ENCODE measurements at regions not wholly inside any gene's neighbourhood (a gene's known extent, or its start where the extent isn't known, plus 50 kb on each side); places are given as distances from the start of the nearest gene placed in this dataset.

GRCh38 chr7:50217821-50218281, 86.7 kb upstream of the IKZF1 start:
- intact Hi-C loops (cut with micrococcal nuclease), result no loop called here
- H3K4me3 Mint-ChIP-seq, result no peak overlapping the region
- H3K36me3 Mint-ChIP-seq, result peaks cover 12% of the 10 kb centered on the region
- H3K4me1 Mint-ChIP-seq (ENCODE audit: low read depth), result peaks cover 38% of the 10 kb centered on the region
- ChIA-PET CTCF (no interaction called here), POLR2A (no interaction called here)
- no peak for DNase-seq
- no peak overlapping the region for H3K27ac Mint-ChIP-seq
- peaks cover 24% of the 10 kb centered on the region for H3K9me3 Mint-ChIP-seq
- no peaks in the 10 kb centered on the region for H3K27me3 Mint-ChIP-seq

- Mint-ChIP-seq H3K27ac (no peak overlapping the region), H3K4me3 (no peak overlapping the region), H3K36me3 (peaks cover 10% of the 10 kb centered on the region), H3K9me3 (peaks cover 22% of the 10 kb centered on the region), H3K4me1 (ENCODE audit: low read depth) (peaks cover 43% of the 10 kb centered on the region), H3K27me3 (no peaks in the 10 kb centered on the region)
- no peak for DNase-seq
- ChIA-PET CTCF (no interaction called here), POLR2A (no interaction called here)
- intact Hi-C loops (cut with micrococcal nuclease), result no loop called here
These were observed 87.1 kb upstream of the IKZF1 start for GRCh38 chr7:50217401-50217800.

DNA sequence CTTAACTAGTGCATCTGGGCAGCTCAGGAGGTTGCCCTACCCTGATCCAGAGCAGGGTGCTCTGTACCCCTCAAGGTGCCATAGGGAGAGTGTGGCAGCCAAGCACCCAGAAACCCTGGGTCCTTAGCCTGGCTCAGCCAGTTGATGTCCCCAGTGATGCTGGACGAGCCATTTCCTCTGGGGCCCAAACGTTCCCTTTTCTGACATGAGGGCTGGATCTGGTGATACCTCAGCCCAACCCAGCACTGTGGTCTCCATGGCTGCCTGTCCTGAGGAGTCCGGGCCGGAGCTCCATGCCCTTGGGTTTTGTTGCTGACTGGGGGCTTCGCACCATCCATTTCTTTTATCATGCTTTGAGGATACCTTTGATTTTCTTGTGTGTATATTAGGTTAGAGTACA, 87.9 kb upstream of the IKZF1 start:
- ChIA-PET POLR2A (no interaction called here), CTCF (no interaction called here)
- intact Hi-C loops (cut with micrococcal nuclease), result no loop called here
- no peak overlapping the region for H3K27ac Mint-ChIP-seq
- H3K36me3 Mint-ChIP-seq, result peaks cover 8% of the 10 kb centered on the region
- peaks cover 51% of the 10 kb centered on the region for H3K4me1 Mint-ChIP-seq (ENCODE audit: low read depth)
- H3K27me3 Mint-ChIP-seq, result no peaks in the 10 kb centered on the region
- H3K4me3 Mint-ChIP-seq, result no peak overlapping the region
- peaks cover 15% of the 10 kb centered on the region for H3K9me3 Mint-ChIP-seq
- DNase-seq, result no peak

- intact Hi-C loops (cut with micrococcal nuclease), result no loop called here
- H3K27me3 Mint-ChIP-seq, result no peaks in the 10 kb centered on the region
- POLR2A ChIA-PET, result interaction anchor here (1.2 kb wide), 1 partner anchor 90 kb away, joined by 4 read pairs; the partner anchor contains the start of gene IKZF1
These were observed 89.7 kb upstream of the IKZF1 start for GRCh38 chr7:50214771-50215170.

GRCh38 chr7:50214126-50214670, 90.3 kb upstream of the IKZF1 start:
- intact Hi-C loops (cut with micrococcal nuclease), result no loop called here

More at GRCh38 chr7:50214771-50215170, 89.7 kb upstream of the IKZF1 start:
- DNase-seq, result no peak
- peaks cover 69% of the 10 kb centered on the region for H3K4me1 Mint-ChIP-seq (ENCODE audit: low read depth)
- H3K27ac Mint-ChIP-seq, result no peak overlapping the region
- no peaks in the 10 kb centered on the region for H3K36me3 Mint-ChIP-seq
- CTCF ChIA-PET, result interaction anchor here (1.5 to 1.7 kb wide), 2 partner anchors 9 to 154 kb away, joined by 4 to 8 read pairs; no protein-coding TSS in a partner anchor
- no peaks in the 10 kb centered on the region for H3K9me3 Mint-ChIP-seq
- no peak overlapping the region for H3K4me3 Mint-ChIP-seq

DNA sequence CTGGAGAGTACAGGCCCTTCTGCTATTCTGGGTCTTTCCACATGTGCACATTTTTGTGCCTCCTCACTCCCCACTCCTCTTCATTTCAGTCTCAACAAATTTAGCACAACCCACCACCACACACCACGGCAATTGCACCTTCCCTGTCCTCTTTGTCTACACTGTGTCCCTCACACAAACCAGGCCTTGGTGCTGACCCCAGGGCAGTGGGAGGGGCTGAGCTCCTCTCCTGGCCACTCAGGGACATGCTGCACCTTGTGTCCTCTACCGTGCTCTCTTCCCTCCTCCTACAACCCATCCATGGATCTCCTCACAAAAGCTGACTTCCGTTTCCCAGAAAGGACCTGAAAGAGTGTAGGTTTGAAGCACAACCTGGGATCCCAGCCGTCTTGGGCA, 90.9 kb upstream of the IKZF1 start:
- H3K27me3 Mint-ChIP-seq, result no peaks in the 10 kb centered on the region
- no peaks in the 10 kb centered on the region for H3K9me3 Mint-ChIP-seq
- intact Hi-C loops (cut with micrococcal nuclease), result no loop called here
- H3K4me3 Mint-ChIP-seq, result peak overlapping the region; percentile 1
- H3K36me3 Mint-ChIP-seq, result no peaks in the 10 kb centered on the region
- H3K27ac Mint-ChIP-seq, result no peak overlapping the region
- DNase-seq, result no peak
- POLR2A ChIA-PET, result interaction anchor here (1.2 kb wide), 1 partner anchor 91 kb away, joined by 4 read pairs; the partner anchor contains the start of gene IKZF1
- CTCF ChIA-PET, result interaction anchor here (1.2 to 2.0 kb wide), 3 partner anchors 52 to 204 kb away, joined by 3 to 6 read pairs (median 4); no protein-coding TSS in a partner anchor
- H3K4me1 Mint-ChIP-seq (ENCODE audit: low read depth), result peaks cover 79% of the 10 kb centered on the region

More at GRCh38 chr7:50214126-50214670, 90.3 kb upstream of the IKZF1 start:
- no peaks in the 10 kb centered on the region for H3K9me3 Mint-ChIP-seq
- H3K4me3 Mint-ChIP-seq, result no peak overlapping the region
- H3K4me1 Mint-ChIP-seq (ENCODE audit: low read depth), result peaks cover 73% of the 10 kb centered on the region
- no peak for DNase-seq
- no peaks in the 10 kb centered on the region for H3K27me3 Mint-ChIP-seq
- POLR2A ChIA-PET, result interaction anchor here (1.2 kb wide), 1 partner anchor 90 kb away, joined by 4 read pairs; the partner anchor contains the start of gene IKZF1
- CTCF ChIA-PET, result interaction anchor here (1.5 to 2.0 kb wide), 3 partner anchors 9 to 204 kb away, joined by 4 to 8 read pairs (median 6); no protein-coding TSS in a partner anchor
- no peaks in the 10 kb centered on the region for H3K36me3 Mint-ChIP-seq
- H3K27ac Mint-ChIP-seq, result no peak overlapping the region

DNA sequence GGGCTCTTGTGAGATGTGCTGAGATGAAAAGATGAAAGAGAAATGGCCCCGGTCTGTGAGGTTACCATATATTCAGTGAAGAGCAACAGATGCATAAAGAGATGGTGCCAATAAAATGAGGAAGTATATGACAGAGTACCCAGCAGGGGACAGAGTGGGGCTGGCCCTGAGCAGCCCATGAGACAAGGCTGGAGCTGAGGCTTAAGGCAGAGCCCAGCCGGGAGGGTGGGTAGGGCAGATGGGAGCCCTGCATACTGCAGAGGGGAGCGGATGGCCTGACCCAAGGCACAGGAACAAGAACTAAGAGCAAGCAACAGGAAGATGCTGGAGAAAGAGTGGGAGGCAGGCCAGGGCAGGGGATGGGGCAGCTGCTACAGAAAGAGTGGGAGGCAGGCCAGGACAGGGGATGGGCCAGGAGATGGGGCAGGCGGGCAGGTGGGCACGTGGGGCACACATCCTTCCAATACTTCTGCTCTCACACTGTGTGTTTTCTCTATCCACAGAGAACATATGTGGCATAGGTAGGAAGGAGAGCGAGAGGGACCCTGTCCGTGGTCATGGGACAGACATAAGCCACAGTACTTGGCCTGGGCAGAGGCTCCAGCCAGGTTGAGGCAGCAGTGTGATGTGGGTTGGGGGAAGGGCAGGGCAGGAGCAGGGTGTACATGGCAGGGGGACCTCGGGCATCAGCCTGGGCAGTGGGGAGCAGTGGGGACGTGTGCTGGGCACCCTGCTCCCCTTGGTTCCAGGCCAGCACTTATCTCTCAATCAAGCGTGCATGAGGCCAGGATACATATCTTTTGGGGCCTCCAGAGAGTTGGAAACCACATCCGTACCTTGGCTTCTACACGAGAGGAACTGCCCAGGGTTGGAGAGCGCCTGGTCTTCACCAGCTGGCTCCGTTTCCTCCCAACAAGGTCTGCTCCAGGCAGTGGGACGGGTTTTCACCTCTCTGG, 91.6 kb upstream of the IKZF1 start:
- Mint-ChIP-seq H3K9me3 (no peaks in the 10 kb centered on the region), H3K4me3 (peak overlapping the region; percentile 28), H3K27me3 (no peaks in the 10 kb centered on the region), H3K36me3 (no peaks in the 10 kb centered on the region), H3K27ac (peak overlapping the region; percentile 71), H3K4me1 (ENCODE audit: low read depth) (peaks cover 84% of the 10 kb centered on the region)
- POLR2A ChIA-PET, result no interaction called here
- DNase-seq, result peak; percentile 47
- intact Hi-C loops (cut with micrococcal nuclease), result no loop called here
- CTCF ChIA-PET, result interaction anchor here (1.2 to 8.2 kb wide), 4 partner anchors 13 to 205 kb away, joined by 3 to 159 read pairs (median 11); partner anchors contain the start of gene IKZF1

DNA sequence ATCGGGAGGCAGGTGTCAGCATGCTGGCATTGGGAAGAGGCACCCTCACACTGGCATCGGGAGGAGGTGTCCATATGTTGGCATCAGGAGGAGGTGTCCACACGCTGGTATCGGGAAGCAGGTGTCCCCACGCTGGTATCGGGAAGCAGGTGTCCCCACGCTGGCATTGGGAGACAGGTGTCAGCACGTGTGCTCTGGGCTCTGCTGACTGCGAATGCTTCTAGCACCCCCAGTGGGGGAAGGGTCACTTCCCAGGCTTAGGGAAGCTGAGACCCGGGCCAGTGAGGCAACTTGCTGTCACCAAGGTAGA, 92.5 kb upstream of the IKZF1 start:
- intact Hi-C loops (cut with micrococcal nuclease), result no loop called here
- no peak for DNase-seq
- CTCF ChIA-PET, result interaction anchor here (1.3 to 8.2 kb wide), 4 partner anchors 14 to 206 kb away, joined by 5 to 159 read pairs (median 12); partner anchors contain the start of gene IKZF1
- Mint-ChIP-seq H3K27ac (peak overlapping the region; percentile 71), H3K4me3 (peak overlapping the region; percentile 28), H3K4me1 (ENCODE audit: low read depth) (peaks cover 84% of the 10 kb centered on the region), H3K27me3 (no peaks in the 10 kb centered on the region), H3K9me3 (no peaks in the 10 kb centered on the region), H3K36me3 (no peaks in the 10 kb centered on the region)
- POLR2A ChIA-PET, result no interaction called here

- DNase-seq, result no peak
- Mint-ChIP-seq H3K4me3 (no peak overlapping the region), H3K27me3 (no peaks in the 10 kb centered on the region), H3K36me3 (no peaks in the 10 kb centered on the region), H3K4me1 (ENCODE audit: low read depth) (peaks cover 83% of the 10 kb centered on the region), H3K9me3 (no peaks in the 10 kb centered on the region), H3K27ac (peak overlapping the region; percentile 71)
- intact Hi-C loops (cut with micrococcal nuclease), result no loop called here
- CTCF ChIA-PET, result interaction anchor here (1.0 to 8.2 kb wide), 7 partner anchors 15 to 207 kb away, joined by 4 to 159 read pairs (median 9); partner anchors contain the start of gene IKZF1
- POLR2A ChIA-PET, result interaction anchor here (0.9 to 2.7 kb wide), 10 partner anchors 15 to 137 kb away, joined by 3 to 19 read pairs (median 7); partner anchors contain the start of gene IKZF1
These were observed 93.1 kb upstream of the IKZF1 start for GRCh38 chr7:50211130-50212015.

DNA sequence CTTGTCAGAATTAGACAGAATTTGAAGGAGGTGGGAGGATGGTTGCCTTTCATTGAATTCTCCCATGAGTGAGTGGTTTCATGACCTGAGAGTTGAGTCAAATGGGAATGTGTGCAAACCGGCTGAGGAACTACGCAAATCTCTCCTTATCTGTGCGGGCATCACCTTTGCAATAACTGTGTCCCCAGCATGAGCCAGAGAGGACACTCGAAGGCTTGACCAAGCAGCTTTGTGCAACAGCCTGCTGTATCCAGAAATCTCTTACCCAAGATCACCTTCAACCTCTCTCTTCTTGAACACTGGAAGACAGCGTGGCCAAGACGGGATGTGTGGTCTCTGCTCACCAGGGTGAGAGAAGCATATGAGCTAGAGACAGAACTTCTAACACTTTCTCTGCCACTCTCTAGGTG, 93.8 kb upstream of the IKZF1 start:
- intact Hi-C loops (cut with micrococcal nuclease), result loop anchor here (1.0 kb wide), 2 partner anchors 16 to 187 kb away; no protein-coding TSS in a partner anchor
- H3K4me3 Mint-ChIP-seq, result peak overlapping the region; percentile 39
- H3K4me1 Mint-ChIP-seq (ENCODE audit: low read depth), result peaks cover 84% of the 10 kb centered on the region

More for the DNA sequence above, 93.8 kb upstream of the IKZF1 start:
- Mint-ChIP-seq H3K27ac (peak overlapping the region; percentile 71), H3K9me3 (no peaks in the 10 kb centered on the region), H3K27me3 (no peaks in the 10 kb centered on the region), H3K36me3 (no peaks in the 10 kb centered on the region)
- POLR2A ChIA-PET, result interaction anchor here (0.9 to 2.7 kb wide), 11 partner anchors 16 to 138 kb away, joined by 3 to 19 read pairs (median 7); partner anchors contain the start of gene IKZF1
- CTCF ChIA-PET, result interaction anchor here (1.0 to 8.2 kb wide), 8 partner anchors 15 to 208 kb away, joined by 4 to 159 read pairs (median 8); partner anchors contain the start of gene IKZF1
- DNase-seq, result peak; percentile 65

All from activated CD4-positive, alpha-beta memory T cell treated with anti-CD3 and anti-CD28 coated beads for 36 hours (primary cell).